SK-N-SH treated with all-trans-retinoic acid at 6 μM for 48 hours (cell line): ENCODE measurements at regions not wholly inside any gene's neighbourhood (a gene's known extent, or its start where the extent isn't known, plus 50 kb on each side); places are given as distances from the start of the nearest gene placed in this dataset.

Experiments
- ARNTL ChIP-seq: fragments of 450-650 bp; formaldehyde crosslinking; IDR thresholded peaks from 2 replicates; pipeline ENCODE4 v1.5.0; 2020; ENCODE audit warnings: low read depth, mild to moderate bottlenecking, moderate library complexity, borderline replicate concordance
- BACH2 ChIP-seq: fragments of 250-450 bp; sonication (Bioruptor Pico); IDR thresholded peaks from 2 replicates; pipeline ENCODE4 v1.9.0; 2021; ENCODE audit warnings: mild to moderate bottlenecking, borderline replicate concordance
- SNAI2 ChIP-seq: fragments of 250-450 bp; sonication (Bioruptor Pico); IDR thresholded peaks from 2 replicates; pipeline ENCODE4 v1.5.0; 2020; ENCODE audit warnings: mild to moderate bottlenecking, moderate library complexity
- TOX ChIP-seq: fragments of 250-450 bp; sonication (Bioruptor Pico); IDR thresholded peaks from 2 replicates; pipeline ENCODE4 v1.8.0; 2021; ENCODE audit warnings: mild to moderate bottlenecking, moderate library complexity, borderline replicate concordance
- ZFP3 ChIP-seq: fragments of 250-450 bp; sonication (Bioruptor Pico); IDR thresholded peaks from 2 replicates; pipeline ENCODE4 v1.5.0; 2020; ENCODE audit warnings: mild to moderate bottlenecking, moderate library complexity
- ZNF70 ChIP-seq: fragments of 450-650 bp; formaldehyde crosslinking; IDR thresholded peaks from 2 replicates; pipeline ENCODE4 v1.5.0; 2020; ENCODE audit warnings: mild to moderate bottlenecking, moderate library complexity
- TF ChIP-seq, protein P1 (sequence below): fragments of 250-450 bp; sonication (Bioruptor Pico); IDR thresholded peaks from 2 replicates; pipeline ENCODE4 v1.8.0; 2020; ENCODE audit warnings: mild to moderate bottlenecking, moderate library complexity, borderline replicate concordance
- TF ChIP-seq, protein P2 (sequence below): fragments of 250-450 bp; sonication (Bioruptor Pico); IDR thresholded peaks from 2 replicates; pipeline ENCODE4 v1.5.1; 2020; ENCODE audit warnings: low read depth, mild to moderate bottlenecking, moderate library complexity
- TF ChIP-seq, protein P3 (sequence below): fragments of 250-450 bp; sonication (Bioruptor Pico); IDR thresholded peaks from 2 replicates; pipeline ENCODE4 v1.8.0; 2021; ENCODE audit warnings: low read depth, mild to moderate bottlenecking, moderate library complexity, borderline replicate concordance

DNA sequence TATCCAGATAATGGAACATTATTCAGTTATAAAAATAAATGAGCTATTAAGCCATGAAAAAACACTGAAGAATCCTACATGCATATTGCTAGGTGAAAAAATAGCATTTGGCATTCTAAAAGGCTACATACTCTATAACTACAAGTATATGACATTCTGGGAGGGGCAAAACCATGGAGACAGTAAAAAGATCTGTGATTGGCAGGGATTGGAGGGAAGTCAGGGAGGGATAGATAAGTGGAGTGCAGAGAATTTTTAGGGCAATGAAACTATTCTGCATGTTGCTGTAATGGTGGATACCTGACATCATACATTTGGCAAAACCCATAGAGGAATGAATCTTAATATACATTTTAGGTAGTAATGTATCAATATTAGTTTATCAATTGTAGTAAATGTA is 63.1 kb upstream of the SLC38A2 start:
- TF ChIP-seq BACH2 (CRISPR knock-in tag), result no peak
- no peak for TF ChIP-seq ARNTL (CRISPR knock-in tag)
- no peak for TF ChIP-seq SNAI2 (CRISPR knock-in tag)
- TF ChIP-seq, protein P1, sequence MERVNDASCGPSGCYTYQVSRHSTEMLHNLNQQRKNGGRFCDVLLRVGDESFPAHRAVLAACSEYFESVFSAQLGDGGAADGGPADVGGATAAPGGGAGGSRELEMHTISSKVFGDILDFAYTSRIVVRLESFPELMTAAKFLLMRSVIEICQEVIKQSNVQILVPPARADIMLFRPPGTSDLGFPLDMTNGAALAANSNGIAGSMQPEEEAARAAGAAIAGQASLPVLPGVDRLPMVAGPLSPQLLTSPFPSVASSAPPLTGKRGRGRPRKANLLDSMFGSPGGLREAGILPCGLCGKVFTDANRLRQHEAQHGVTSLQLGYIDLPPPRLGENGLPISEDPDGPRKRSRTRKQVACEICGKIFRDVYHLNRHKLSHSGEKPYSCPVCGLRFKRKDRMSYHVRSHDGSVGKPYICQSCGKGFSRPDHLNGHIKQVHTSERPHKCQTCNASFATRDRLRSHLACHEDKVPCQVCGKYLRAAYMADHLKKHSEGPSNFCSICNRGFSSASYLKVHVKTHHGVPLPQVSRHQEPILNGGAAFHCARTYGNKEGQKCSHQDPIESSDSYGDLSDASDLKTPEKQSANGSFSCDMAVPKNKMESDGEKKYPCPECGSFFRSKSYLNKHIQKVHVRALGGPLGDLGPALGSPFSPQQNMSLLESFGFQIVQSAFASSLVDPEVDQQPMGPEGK (CRISPR knock-in tag), result no peak
- TF ChIP-seq, protein P2, sequence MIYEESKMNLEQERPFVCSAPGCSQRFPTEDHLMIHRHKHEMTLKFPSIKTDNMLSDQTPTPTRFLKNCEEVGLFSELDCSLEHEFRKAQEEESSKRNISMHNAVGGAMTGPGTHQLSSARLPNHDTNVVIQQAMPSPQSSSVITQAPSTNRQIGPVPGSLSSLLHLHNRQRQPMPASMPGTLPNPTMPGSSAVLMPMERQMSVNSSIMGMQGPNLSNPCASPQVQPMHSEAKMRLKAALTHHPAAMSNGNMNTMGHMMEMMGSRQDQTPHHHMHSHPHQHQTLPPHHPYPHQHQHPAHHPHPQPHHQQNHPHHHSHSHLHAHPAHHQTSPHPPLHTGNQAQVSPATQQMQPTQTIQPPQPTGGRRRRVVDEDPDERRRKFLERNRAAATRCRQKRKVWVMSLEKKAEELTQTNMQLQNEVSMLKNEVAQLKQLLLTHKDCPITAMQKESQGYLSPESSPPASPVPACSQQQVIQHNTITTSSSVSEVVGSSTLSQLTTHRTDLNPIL, result no peak
- no peak for TF ChIP-seq ZFP3 (CRISPR knock-in tag)
- TF ChIP-seq ZNF70 (CRISPR knock-in tag), result no peak
- TF ChIP-seq TOX, result no peak
- TF ChIP-seq, protein P3, sequence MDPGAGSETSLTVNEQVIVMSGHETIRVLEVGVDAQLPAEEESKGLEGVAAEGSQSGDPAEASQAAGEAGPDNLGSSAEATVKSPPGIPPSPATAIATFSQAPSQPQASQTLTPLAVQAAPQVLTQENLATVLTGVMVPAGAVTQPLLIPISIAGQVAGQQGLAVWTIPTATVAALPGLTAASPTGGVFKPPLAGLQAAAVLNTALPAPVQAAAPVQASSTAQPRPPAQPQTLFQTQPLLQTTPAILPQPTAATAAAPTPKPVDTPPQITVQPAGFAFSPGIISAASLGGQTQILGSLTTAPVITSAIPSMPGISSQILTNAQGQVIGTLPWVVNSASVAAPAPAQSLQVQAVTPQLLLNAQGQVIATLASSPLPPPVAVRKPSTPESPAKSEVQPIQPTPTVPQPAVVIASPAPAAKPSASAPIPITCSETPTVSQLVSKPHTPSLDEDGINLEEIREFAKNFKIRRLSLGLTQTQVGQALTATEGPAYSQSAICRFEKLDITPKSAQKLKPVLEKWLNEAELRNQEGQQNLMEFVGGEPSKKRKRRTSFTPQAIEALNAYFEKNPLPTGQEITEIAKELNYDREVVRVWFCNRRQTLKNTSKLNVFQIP (CRISPR knock-in tag), result no peak
